ENCODE measurements at regions not wholly inside any gene's neighbourhood (a gene's known extent, or its start where the extent isn't known, plus 50 kb on each side); places are given as distances from the start of the nearest gene placed in this dataset.
"Not testable (repeated sequence)": the region's sequence is repeated elsewhere in the genome, so short reads cannot be mapped to it uniquely, and the experiment has no call there.

DNA sequence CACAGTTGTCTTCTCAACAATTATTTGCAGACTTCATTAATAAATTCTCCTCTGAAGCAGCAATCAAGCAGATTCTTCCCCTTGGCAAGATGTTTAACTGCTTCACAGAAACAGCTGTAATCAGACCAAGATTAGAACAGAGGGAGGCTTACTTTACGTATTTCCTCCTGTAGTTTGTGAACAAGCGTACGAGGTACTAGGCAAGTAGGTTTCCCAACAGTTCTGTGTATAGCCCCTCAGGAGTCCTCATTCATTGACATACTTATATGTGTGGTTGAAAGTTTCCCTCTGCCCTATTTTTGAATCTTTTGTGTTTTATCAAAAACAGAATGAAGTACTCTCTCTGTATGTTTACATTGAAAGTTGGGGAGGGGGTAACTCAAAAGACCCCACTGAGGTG lies 128.0 kb downstream of the SPATA31D1 start:
- no peak for DNase-seq

DNA sequence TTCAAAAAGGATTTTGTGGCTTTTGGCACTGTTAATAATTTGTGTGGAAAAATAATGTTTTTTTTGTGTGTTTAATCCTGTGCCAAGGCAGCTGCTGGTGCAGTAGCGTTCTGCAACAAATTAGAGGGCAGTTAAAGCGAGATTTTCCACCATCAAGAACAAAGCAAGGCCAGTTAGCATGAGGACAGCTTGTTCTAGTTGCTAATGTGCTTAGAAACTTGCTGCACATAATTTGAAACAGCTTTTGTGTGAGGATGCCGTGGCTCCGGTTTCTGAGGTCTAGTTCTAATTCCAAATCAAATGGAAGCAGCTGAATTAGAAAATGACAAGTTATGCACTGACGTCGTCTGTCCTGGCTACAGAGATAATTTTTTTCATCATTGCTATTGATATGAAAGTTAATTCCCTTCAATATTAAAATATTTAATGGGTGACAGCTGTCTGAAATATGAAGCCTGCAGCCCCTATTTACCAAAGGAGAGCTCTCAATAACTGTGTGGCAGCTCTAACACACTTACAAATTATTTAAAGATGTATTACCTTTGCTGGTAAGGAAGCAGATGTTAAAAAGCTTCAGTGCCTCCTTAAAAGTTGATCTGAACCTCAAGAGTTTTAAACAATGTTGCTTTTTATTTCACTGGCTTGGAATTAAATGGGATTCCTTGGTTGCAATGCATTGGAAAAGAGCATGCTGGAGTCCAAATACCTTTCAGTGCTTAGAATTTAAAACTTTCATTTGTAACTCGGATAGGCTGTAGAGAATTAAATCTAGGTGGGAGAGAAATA lies 128.6 kb downstream of the SPATA31D1 start:
- DNase-seq = peak in 1 of 2 donors; percentile 23

GRCh38 chr9:82122731-82123130 lies 134.2 kb downstream of the SPATA31D1 start:
- no peak for DNase-seq

GRCh38 chr9:82124090-82124489 lies 135.5 kb downstream of the SPATA31D1 start:
- no peak for DNase-seq

DNA sequence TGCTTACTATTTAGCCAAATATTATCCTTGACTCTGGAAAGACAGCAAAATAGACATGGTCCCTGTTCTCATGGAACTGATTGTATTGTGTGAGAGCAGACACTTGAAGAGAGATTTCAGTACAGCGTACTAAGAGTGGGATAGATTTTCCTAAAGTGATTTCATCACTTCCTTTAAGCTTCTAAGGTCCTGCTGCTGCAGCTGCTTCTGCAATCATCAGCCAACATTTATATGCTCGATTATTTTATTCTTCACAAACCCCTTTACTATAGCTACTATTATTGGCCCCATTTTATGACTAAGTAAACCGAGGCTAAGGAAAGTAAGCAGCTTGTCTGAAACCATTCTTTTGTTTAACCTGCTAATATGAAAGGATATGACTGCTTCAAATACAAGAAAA lies 137.7 kb downstream of the SPATA31D1 start:
- no peak for DNase-seq

GRCh38 chr9:82127465-82127864 lies 138.9 kb downstream of the SPATA31D1 start:
- DNase-seq = no peak

- no peak for DNase-seq
These were observed 139.6 kb downstream of the SPATA31D1 start for GRCh38 chr9:82128011-82128696.

- no peak for DNase-seq
These were observed 141.1 kb downstream of the SPATA31D1 start for GRCh38 chr9:82129708-82130107.

- no peak for DNase-seq
These were observed 141.9 kb downstream of the SPATA31D1 start for GRCh38 chr9:82130331-82131042.

DNA sequence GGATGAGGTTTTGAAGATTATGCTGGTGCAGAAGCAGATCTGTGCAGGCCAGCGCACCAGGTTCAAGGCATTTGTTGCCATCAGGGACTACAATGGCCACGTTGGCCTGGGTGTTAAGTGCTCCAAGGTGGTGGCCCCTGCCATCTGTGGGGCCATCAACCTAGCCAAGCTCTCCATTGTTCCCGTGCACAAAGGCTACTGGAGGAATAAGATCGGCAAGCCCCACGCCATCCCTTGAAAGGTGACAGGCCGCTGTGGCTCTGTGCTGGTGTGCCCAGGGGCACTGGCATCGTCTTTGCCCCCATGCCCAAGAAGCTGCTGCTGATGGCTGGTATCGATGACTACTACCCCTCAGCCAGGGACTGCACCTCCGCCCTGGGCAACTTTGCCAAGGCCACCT lies 142.5 kb downstream of the SPATA31D1 start:
- DNase-seq = no peak

- DNase-seq = no peak
These were observed 143.5 kb downstream of the SPATA31D1 start for GRCh38 chr9:82132024-82132423.

GRCh38 chr9:82134010-82134409 lies 145.4 kb downstream of the SPATA31D1 start:
- no peak for DNase-seq

DNA sequence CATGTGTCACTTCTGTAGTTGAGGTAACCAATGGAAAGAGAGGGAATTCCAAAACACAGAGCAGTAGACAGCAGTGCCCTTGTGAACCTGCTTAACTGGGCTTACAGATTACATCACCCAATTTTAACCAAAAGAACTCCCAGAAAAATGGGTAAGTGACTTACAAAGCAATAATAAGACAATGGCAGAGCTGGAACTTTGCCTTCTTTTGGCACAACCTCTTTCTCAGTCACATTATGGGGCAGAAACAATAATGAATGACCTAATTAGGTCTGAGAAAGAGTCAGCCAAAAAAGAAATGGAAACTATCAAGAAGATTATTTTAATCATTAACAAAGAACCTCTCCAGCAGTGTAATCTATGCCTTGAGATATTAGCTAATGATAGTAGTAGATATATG lies 146.5 kb downstream of the SPATA31D1 start:
- no peak for DNase-seq

DNA sequence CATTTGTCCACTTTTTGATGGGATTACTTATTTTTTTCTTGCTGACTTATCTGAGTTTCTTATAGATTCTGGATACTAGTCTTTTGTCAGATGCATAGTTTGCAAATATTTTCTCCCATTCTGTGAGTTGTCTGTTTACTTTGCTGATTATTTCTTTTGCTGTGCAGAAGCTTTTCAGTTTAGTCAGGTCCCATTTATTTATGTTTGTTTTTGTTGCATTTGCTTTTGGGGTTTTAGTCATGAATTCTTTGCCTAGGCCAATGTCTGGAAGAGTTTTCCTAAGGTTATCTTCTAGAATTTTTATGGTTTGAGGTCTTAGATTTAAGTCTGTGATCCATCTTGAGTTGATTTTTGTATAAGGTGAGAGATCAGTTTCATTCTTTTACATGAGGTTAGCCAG lies 149.5 kb downstream of the SPATA31D1 start:
- not testable (repeated sequence) for DNase-seq

DNA sequence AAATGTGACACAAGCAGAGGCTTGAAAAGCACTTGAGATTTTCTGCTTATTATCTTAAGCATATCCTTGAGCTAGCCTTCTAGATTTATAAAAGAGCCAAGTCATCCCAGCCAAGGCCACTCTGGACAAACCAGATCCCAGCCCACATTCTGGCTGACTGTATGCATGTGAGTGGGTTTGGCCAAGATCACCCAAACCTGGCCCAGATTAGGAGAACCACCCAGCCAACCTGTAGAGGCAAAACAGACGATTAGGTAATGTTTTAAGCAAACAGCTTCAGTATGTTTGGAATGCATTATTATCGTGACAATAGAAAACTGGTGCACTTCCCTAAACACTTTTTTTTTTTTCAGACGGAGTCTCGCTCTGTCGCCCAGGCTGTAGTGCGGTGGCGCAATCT lies 151.9 kb downstream of the SPATA31D1 start:
- DNase-seq = no peak

DNA sequence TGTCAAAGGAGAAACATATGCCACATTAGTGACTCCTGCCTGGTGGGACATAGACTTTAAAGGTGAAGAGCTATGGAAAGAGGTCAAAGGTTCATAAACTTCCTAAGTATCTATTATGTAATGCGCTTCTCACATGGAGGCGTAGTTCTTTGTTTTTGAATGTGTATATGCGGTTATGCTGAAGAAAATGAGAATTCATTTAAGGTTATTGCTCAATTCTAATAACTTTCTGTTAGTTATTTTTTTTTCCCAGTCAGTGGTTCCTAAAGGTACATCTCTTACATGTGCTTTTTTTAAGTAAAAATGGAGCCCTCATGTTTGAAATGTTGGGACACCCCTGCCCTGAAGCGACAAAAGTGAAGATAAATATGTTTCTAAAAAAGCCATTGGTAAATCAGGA lies 156.2 kb downstream of the SPATA31D1 start:
- no peak for DNase-seq

DNA sequence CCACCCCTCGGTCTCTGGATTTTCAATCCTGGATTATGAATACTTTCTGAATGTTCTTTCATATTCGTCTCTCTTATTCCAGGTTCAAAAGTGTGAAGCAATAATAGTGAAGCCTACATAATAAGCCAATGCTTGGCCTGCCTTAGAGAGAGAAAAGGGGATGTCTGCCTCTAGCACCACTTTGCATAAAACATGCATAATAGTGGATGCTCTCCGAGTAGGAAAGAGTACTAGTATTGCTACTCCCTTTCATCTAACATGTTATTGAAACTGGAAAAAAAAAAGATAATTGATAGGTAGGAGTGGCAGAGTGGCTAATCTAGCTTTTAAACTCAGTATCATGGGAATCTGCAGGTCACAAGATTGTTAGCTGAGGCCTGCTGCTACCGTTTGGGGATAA lies 158.1 kb downstream of the SPATA31D1 start:
- DNase-seq = no peak

DNA sequence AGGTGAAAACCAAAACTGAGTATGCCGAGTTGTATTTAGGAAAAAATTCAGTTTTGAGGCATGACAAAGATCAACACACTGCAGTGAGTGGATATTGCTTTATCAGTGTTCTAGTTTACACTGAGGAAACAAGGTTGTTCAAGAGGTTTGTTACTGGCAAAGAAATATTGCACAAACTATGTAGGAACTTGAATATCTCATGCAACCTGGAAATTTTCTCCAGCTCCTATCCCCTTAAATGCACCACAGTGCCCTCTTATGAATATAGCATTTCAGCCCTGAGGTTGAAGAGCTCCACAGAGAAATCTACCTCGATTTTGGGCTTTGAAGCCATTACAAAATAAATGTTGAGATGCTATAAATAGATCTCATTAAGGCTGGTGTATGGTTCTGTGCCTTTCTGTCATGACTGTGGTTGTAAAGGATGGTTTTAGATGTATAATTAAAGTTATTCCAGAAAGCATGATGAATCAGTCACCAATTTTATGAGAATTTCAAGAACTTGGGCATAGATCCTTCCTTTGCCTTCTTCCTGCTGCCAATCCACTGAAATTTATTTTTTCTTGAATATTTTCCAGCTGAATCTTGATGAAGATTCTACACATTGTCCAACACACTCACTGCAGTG lies 159.3 kb downstream of the SPATA31D1 start:
- DNase-seq = no peak

DNA sequence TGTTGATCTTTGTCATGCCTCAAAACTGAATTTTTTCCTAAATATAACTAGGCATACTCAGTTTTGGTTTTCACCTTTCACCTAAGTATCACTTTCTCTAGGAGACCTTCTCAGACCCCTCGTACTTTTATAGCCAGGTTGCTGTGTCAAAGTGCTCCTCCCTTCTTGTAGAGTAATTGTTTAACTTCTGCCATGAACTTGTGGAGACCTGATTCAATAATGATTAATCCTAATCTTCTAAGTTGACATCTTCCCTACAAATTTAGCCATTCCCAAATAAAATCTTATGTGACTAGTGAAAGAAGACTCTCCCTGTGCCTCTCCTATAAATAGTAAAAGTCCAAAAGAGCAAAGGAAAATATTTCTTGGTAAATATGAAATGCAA lies 159.8 kb downstream of the SPATA31D1 start:
- DNase-seq = no peak

DNA sequence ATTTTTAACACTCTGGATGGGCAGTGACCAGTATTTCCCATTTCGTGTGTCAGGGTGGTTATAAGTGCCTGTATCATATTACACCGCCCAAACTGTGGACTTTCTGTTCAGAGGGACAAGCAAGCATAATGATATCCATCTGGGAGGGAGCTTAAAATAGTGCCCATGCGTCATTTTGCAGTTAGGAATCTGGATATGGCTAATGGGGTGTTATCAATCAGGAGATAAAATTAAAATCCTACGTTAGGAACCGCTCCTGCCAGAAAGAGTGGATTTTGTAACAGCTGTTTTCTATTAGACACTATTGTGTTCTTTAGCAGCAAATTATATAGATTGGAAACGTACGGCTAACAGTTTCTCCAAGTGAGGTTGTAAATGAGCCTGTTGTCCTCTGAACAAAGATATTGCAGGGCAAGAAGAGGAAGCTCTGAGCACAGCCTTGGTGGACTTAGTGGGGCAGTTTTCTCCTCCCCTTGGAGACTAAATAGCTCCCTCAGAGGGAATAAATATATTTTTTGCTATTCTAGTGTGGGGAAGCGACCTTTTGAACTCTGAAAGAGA lies 160.4 kb downstream of the SPATA31D1 start:
- DNase-seq = peak; percentile 75

- DNase-seq = no peak
These were observed 161.0 kb downstream of the SPATA31D1 start for GRCh38 chr9:82149501-82149946.

DNA sequence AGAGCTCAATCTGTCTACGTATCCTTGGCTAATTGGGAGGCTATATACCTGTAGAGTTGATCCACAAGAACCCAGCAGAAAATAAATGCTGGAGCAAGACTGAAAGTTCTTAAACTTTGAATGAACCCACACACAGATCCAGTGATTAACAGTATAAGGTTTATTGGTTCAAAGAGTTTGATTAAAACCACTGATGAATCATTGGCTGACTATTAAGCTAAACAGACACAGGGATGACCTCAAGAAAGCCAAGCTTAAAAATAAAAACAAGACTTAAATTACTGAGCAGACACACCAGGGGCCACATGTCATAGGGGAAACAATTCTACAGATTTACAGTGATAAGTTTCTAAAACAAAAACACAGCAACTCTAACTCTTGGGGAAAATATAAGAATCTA lies 163.6 kb downstream of the SPATA31D1 start:
- no peak for DNase-seq

All from right lung (tissue), 2 donors.